Endometrial microvascular endothelial cells (primary cell): ENCODE measurements at regions not wholly inside any gene's neighbourhood (a gene's known extent, or its start where the extent isn't known, plus 50 kb on each side); places are given as distances from the start of the nearest gene placed in this dataset.

Experiments
- in situ Hi-C: cut with HindIII; loops from 2 replicates; pipeline ENCODE4 v1.10.0; 2017; ENCODE audit warnings: low sequenced_read_pairs, low pct_unique_long_range_greater_than_20kb; ENCODE audit errors: inconsistent ontology term

DNA sequence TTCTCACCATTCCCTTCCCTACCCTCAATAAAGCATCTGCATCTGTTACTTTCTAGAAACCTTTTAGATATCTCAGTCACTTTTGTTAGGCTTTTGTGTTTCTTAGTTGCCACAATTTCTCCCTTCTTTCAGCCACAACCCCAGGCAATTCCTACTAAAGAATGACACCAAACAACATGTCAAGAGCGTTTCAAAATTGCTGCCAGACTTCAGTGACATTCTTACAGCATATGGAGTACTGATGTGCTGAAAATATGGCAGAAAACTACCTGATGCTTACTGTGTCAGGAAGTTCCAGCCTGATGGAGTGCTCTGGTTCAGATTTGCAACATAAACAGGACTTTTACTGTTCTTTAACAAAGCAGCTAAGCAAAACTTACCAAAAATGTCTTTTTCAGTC, 957.7 kb upstream of the POU3F3 start:
- in situ Hi-C loops, result no loop called here

DNA sequence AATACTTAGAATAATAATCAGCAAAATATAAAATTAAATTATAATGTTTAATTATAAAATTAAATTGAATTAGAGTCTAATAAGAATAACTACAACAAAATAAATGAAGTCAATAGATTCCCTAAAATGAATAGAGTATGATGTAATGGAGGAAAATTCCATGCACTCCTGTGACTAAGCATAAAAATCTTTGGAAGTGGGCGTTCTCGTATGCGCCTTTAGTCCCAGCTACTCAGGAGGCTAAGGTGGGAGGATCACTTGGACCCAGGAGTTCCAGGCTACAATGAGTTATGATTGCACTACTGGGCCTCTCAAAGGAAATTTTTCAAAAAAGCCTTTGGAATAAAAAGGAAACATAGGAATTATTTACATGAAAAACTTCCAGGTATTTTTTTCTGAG, 955.4 kb upstream of the POU3F3 start:
- in situ Hi-C loops, result no loop called here

DNA sequence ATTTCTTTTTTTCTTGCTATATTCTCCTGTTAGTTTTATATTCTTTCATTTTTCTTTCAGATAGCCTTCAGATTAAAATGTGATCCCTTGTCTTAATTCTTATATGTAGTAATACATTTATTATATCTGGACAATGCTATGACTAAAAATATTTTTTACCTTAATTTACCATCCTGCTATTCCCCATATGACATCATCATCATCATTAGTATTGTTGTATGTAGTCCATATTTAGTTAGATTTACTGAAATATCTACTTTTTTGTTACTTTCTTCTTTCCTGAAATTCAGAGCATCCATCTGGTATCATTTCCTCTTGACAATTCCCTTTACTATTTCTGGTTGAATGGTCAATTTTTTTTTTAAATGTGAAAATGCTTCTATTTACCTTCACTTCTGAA, 951.6 kb upstream of the POU3F3 start:
- in situ Hi-C loops, result no loop called here

DNA sequence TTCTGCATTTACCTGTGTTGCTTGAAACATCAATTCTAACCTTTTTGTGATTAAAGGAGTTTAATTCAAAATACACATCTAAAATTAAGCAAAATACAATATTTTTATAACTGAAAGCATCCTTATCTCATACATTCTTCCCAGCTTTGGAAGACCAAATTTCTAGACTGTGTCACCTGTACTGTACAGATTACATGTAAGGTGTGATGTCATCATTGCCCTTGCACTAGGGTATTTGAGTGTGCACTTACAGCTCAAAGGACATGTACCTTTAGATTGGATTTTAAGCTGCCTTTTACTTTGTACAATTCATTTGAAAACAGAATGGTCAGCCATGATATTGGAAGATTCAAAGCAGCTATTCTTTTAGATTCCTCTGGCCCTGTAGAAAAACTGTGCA, 932.8 kb upstream of the POU3F3 start:
- in situ Hi-C loops, result no loop called here

DNA sequence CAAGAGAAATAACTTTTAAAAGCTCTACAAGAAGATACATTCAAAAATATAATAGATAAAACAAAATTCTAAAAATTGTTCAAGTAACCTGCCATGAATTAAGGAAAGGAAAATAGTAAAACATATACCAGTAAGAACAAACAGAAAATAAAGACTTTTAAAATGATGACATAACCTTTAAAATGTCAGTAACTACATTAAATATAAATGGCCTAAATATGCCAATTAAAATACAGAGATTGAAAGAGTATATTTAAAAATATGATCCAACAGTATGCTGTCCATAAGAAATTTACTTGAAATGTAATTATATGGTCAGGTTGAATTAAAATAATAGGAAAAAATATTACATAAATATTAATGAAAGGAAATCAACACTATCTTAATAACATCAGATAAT, 911.7 kb upstream of the POU3F3 start:
- in situ Hi-C loops, result no loop called here

DNA sequence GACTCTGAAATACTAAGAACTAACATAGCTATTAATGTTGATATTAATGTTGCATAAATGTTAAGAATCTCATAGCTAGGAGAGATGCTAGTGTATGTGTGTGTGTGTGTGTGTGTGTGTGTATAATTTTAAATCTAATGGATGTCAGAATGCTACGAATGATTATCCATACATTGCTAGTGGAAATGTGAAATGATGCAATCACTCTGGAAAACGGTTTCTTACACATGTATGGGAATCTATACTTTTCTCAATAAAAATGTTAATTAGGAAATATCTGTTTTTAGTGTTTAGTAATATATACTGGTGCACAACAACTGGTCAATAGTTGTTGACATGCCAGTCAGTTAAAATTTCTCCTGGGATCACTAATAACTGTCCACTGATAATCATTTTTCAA, 908.8 kb upstream of the POU3F3 start:
- in situ Hi-C loops, result no loop called here

DNA sequence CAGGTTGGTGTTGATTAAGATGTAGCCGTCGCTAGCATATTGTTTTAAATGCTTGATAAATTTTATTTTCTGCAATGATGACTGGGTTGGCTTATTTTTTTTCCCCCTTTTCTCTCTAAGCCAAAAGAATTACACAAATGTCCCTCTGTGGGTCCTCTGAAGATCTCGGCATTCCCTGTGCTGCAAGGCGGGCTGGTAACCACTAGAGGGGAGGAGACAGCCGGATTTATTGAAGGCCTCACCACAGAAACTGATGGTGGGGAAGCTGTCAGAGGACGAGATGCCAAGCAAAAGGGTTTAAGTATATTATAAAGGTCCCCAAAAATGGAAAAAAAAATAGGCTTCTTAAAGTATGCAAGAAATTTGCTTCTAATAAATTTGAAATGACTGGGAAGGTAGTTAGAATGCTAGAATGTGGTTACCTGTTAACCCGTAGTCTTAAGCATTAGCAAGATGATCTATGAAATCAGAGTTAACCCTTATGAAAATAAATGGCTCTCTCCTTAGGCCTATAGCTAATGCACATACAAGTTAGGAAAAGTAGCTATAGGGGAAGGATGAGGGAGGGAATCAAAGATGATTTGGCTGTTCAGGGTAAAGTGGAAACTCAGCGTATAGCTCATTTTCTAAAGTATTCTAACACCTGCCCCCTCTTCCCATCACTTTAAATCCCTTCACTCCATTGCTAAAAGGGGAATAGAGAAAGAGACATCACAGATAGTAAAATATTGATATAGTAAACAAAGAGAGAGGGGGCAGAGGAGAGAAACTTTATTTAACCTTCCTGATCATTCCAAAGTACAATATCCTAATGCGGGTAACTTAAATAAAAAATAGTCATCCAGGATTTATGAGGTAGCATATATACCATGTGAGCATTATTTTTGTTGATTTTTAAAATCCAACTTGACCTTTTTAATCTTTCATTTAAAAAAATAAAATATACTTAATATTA, 894.5 kb upstream of the POU3F3 start:
- in situ Hi-C loops, result no loop called here

DNA sequence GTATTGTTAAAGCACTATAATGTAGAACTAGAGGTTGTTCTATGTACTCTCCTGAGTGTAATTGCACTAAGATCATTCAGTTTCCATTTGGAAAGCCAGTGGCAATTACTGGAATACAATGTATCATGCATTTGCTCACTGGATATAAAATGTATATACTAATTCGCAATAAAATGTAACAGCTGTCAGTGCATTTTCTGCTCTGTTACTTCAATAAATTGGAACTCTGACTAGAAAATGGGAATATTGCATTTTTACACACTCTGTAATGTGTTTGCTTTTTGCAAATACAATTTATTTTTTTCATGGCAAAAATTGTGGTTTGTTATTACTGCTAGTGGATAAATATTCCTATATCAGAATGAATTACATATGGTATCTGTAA, 893.8 kb upstream of the POU3F3 start:
- in situ Hi-C loops, result no loop called here

DNA sequence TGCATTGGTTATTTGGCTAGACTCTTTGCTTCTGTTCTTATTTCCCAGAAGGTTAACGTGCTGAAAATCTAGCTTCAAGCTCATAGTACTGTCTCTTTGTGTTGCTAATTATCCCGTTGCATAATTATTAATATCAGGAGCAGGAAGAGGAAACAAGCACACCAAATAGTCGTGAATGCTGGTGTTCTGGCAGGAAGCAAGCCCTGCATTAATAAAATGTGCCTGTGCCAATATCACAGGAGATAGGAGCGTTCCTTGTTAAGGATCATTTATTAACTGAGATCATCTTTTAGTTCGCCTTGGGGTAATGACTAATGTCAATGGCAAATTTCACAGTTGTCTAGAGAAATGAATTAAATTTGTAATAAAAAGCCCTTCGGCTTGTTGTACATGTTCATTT, 893.0 kb upstream of the POU3F3 start:
- in situ Hi-C loops, result no loop called here

DNA sequence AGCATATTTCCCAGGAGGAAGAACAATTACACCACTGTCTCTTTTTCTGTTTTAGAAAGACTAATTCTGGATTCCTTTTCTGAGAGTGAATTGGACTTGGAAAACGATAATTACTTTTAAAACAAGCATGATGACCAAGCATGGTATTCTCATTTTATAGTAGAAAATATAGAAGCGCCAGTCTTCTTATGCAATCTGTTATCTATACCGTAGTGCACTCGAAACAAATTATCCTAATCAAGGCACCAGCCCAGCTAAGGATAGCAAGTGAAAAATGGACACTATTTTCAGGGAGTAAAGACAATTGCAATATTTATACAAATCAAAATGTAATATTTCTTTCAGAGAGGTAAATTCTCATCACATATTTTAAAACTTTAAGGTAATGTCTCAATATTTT, 892.1 kb upstream of the POU3F3 start:
- in situ Hi-C loops, result no loop called here

DNA sequence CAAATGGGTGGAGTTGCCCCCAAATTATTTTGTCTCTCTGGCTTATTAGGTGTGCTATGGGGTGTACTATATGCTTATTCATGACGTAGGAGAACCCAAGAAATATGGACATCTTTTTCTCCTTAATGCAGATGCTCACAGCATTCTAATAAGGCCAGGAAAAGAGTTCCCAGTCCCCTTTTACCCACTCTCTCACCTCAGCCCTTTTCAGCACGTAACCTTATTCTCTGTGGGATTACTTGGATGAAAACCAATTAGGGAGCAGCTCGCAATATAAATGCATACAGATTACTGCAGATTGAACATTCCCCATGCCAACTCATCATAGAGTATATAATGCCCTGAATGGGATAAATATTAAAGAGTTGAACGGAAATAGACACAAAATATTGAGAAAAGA, 891.2 kb upstream of the POU3F3 start:
- in situ Hi-C loops, result no loop called here

DNA sequence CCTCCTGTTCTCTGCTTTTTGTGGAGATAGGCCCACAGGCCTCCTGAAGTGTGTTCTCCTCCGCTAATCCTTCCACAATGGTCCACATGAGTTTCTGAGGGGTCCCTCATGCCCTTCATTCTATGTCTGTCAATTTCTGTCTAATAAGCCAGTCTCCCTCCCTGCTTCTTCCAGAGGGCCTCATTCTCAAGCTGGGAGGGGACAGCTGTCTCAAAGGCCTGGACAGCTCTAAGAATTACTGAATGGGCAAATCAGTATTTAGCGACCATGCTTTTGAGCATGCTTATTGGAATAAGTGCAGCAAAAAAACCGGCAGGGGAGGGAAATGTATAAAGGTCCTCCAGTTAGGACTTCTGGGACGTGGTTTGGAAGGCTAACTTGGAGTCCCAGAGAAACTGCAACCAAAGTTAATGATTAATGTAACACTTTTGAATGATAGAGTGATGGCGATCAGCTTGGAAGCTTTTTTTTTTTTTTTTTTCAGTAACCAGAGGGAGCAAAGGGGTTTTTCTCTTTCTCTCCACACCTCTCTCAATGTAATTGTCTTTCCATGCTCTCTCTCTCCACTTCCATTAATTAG, 890.7 kb upstream of the POU3F3 start:
- in situ Hi-C loops, result no loop called here

DNA sequence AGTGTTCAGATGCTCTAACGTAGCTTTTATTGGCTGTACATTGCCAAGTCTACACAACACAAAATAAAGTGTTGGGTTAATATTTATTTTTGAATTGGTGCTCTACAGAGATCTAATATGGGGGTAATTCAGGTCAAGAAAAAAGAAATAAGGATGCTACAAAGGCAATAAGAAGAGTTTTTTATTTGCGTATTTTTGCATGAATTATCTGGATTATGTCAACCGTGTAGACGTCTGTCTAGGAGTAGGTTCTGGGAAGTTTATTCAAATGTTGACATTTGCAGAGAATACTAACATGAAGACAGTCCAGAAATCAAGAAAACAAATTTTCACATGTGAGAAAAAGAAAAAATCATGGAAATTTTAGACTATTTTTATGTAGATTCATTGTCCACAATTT, 876.7 kb upstream of the POU3F3 start:
- in situ Hi-C loops, result no loop called here

DNA sequence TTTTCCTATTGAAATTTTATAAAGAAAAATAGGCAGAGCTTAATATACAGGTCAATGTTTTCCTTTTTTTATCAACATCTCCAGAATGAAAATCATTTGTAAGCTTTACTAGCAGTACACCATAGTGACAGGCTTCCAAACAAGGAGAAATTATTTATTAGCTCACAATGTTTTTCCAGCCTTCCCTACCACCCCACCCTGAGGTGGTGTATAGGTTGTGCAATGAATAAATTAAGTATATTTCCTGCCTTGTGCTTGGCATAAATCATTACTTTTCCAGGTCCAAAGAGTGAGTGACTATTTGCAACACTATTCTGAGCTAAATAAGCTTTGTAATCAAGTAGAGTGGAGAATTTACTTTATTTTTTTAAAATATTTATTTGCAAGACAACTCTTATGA, 876.2 kb upstream of the POU3F3 start:
- in situ Hi-C loops, result no loop called here

DNA sequence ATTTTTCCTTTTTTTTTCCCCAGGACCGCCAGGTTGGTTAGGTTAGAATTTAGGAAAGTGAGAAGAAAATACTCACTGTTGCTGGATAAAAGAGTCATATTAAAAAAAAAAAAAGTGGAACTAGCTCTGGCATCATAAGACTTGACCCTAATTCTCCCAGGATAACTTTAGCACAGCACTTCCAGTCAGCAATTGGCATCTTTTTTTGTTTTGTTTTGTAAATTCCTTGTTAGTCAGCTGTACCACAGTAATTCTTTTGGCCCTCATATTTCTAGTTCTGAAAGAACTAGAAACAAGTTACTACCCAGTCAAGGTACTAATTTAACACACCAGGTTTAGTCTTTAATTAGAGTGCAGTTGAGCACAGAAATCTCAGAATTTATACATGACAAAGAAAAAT, 873.5 kb upstream of the POU3F3 start:
- in situ Hi-C loops, result no loop called here

DNA sequence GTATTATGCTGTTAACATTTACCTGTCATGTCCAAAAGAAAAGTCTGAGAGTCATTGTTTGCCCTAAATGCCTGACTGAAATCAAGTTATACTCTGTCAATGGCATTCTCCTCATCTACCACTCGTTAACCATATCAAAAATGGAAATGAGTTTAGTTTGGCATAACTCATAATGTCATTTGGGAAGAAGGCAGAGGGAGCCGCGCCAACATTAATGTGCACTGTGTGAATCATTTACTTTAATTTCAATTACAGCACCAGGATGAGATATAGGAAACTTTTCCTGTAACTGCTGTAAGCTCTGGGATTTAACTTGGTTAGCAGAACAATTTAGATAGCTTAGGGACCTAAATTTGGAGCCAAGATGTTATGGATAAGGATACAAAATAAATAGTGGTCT, 871.2 kb upstream of the POU3F3 start:
- in situ Hi-C loops, result no loop called here

DNA sequence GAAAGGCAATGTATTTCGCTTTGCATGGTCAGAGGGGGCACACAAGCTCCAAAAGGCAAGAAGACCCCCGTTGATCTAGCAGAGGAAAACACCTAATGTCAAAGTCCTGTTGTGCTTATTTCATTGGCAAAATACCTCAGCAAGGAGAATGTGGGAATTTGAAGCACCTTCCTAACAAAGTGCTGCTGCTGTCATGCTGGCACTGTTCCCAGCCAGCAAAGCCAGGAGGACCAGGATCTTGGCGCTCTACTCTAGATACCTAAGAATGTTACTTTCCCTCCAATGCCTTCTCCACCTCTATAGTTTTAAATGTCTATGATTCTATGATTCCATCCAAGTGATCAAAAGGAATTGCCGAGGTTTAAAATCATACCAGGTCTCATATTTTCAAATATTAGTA, 867.9 kb upstream of the POU3F3 start:
- in situ Hi-C loops, result no loop called here

DNA sequence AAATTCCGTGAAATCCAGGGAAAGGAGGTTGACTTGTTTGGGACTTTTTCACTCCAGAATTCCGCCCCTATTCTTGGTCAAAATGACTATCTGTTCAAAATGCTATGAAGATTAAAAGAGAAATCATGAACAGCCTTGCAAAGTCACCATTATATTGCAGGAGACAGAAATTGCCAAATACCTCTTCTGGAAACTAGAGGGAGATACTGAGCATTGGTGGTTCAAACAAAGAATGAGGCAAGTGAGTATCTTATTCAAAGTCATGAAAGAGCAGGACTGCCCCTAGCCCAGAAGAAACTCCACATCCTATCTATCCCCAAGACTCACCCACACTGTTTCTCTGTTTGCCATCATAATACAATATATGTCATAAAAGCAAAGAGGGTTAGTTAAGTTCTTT, 862.3 kb upstream of the POU3F3 start:
- in situ Hi-C loops, result no loop called here

DNA sequence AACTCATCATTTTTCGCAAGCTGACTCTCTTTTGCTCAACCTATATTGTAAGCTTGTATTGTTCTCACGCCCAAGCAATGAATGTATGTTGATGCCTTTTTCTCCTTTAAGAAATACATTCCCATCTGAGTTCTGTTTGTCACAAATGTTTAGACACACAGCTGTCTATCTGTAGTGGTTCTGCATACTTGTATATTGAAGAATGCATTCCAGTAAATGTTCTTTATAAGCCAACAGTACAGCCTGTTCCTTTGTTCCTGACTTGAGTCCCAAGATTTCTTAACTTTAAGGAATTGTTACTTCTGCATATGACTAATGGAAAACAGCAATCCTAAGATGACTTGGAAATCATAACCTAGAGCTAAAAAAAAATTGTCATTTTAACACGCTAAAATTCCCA, 849.1 kb upstream of the POU3F3 start:
- in situ Hi-C loops, result no loop called here

DNA sequence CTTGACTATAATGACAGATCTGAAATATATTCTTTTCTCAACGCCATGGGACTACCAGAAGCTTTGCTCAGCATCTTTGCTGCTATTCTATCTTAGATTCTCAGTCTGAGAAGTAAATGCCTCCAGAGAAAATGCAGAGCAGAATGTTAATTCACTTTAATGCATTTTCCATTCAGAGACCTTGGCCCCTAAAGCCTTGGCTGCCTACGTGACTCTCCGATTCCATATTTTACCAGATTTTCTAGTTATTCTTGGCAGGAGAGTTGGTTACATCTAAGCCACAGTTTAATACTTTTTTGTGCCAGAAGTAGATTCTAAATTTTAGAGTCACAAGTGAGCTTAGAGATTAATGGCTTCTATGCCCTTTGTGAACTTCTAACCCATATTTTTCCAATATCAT, 837.1 kb upstream of the POU3F3 start:
- in situ Hi-C loops, result no loop called here

DNA sequence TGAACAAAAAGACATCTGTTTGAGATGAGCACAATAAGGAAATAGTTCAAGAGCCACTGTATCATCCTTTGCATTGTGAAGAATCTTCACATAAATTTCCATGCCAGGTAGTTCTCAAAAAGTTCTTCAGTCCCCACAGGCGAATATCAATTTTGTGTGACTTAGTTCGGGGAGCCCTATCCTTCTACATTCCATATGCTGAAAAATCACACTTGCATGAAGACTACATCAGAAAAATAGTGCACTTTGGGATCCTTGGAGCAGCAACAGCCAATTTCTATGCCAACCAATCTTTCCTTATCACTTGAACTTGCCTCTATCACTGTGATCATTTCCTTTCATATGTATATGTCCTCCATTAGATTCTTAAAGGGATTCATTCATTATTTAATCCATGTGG, 830.6 kb upstream of the POU3F3 start:
- in situ Hi-C loops, result no loop called here
